OCI-LY3 (cell line): ENCODE measurements at regions not wholly inside any gene's neighbourhood (a gene's known extent, or its start where the extent isn't known, plus 50 kb on each side); places are given as distances from the start of the nearest gene placed in this dataset.

Experiments used
- H2AFZ ChIP-seq: fragments of 200-600, 300-600 bp; shearing (Covaris generic); 2 replicates; pipeline ENCODE4 v1.6.0; 2014; ENCODE audit warnings: antibody characterized with exemption, low read depth, low read length
- H3K27ac ChIP-seq: fragments of 200-600, 300-600 bp; sonication (generic); 2 replicates; pipeline ENCODE4 v1.5.1; 2014; ENCODE audit warnings: mild to moderate bottlenecking, low read length, moderate library complexity, mixed read lengths
- H3K27me3 ChIP-seq: fragments of 200-600, 300-600 bp; sonication (generic); 2 replicates; pipeline ENCODE4 v1.6.1; 2014; ENCODE audit warnings: low read depth, low read length, mixed read lengths
- H3K36me3 ChIP-seq: fragments of 200-600, 300-600 bp; sonication (generic); replicated peaks from 2 replicates; pipeline ENCODE3; 2014; ENCODE audit warnings: low read depth, low read length, mixed read lengths
- H3K4me1 ChIP-seq: fragments of 300-600, 200-600 bp; sonication (generic); 2 replicates; pipeline ENCODE4 v1.6.1; 2014; ENCODE audit warnings: low read length, mixed read lengths
- H3K4me2 ChIP-seq: fragments of 200-600, 300-600 bp; sonication (generic); 2 replicates; pipeline ENCODE4 v1.6.1; 2014; ENCODE audit warnings: low read length, mixed read lengths
- H3K4me3 ChIP-seq: fragments of 300-600, 200-600 bp; sonication (generic); 2 replicates; pipeline ENCODE4 v1.5.1; 2014; ENCODE audit warnings: antibody characterized with exemption, mild to moderate bottlenecking, low read length, moderate library complexity
- H3K79me2 ChIP-seq: fragments of 300-600, 200-600 bp; shearing (Covaris generic); 2 replicates; pipeline ENCODE4 v1.6.1; 2014; ENCODE audit warnings: mild to moderate bottlenecking, low read length, mixed read lengths
- H3K9ac ChIP-seq: fragments of 300-600, 200-600 bp; shearing (Covaris generic); 2 replicates; pipeline ENCODE4 v1.6.0; 2014; ENCODE audit warnings: mild to moderate bottlenecking, low read length, moderate library complexity
- H3K9me3 ChIP-seq: fragments of 200-600, 300-600 bp; shearing (Covaris generic); 2 replicates; pipeline ENCODE4 v1.6.1; 2014; ENCODE audit warnings: low read length, mixed read lengths; ENCODE audit not compliant: insufficient read depth
- H4K20me1 ChIP-seq: fragments of 200-600, 300-600 bp; sonication (generic); 2 replicates; pipeline ENCODE4 v1.6.1; 2016; ENCODE audit warnings: low read length, mixed read lengths; ENCODE audit not compliant: insufficient read depth
- EZH2phosphoT487 ChIP-seq: fragments of 200-600 bp; shearing (Covaris generic); IDR thresholded peaks from 2 replicates; pipeline ENCODE4 v1.6.1; 2018; ENCODE audit warnings: antibody characterized with exemption, mixed run types, low read depth
- TF ChIP-seq, protein P1 (sequence below): fragments of 200-600, 300-600 bp; sonication (generic); IDR thresholded peaks from 2 replicates; pipeline ENCODE4 v1.5.1; 2014; ENCODE audit warnings: antibody characterized with exemption, low read length, low read depth

DNA sequence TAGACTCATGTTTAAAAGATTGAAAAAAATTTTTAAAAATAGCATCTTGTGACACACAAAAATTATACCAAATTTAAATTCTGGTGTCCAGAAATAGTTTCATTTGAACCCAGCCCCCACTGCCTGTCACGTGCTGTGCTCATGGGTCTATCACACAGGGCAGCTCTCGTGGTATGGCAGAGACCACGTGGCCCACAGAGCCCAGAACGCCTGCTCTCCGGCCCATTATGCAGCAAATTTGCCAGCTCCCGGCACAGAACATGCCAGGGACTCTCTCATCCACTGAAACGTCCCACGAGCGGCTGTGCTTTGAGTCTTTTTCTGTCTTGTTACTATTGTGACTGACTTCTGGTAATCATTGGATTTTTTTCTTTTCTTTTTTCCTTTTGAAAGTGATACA, 224.3 kb downstream of the TTLL2 start:
- H3K4me1 ChIP-seq, result peaks cover 9% of the 10 kb centered on the region; the same call in 1 of the 2 replicates
- H3K36me3 ChIP-seq, result no peaks in the 10 kb centered on the region
- H3K27me3 ChIP-seq, result peaks cover 15% of the 10 kb centered on the region
- H4K20me1 ChIP-seq, result no peaks in the 10 kb centered on the region
- H3K9ac ChIP-seq, result no peak overlapping the region
- TF ChIP-seq EZH2phosphoT487, result no peak
- H3K9me3 ChIP-seq, result no peaks in the 10 kb centered on the region
- H2AFZ ChIP-seq, result no peak overlapping the region
- no peak overlapping the region for H3K4me3 ChIP-seq
- no peak overlapping the region for H3K27ac ChIP-seq
- no peaks in the 10 kb centered on the region for H3K79me2 ChIP-seq
- H3K4me2 ChIP-seq, result no peak overlapping the region

DNA sequence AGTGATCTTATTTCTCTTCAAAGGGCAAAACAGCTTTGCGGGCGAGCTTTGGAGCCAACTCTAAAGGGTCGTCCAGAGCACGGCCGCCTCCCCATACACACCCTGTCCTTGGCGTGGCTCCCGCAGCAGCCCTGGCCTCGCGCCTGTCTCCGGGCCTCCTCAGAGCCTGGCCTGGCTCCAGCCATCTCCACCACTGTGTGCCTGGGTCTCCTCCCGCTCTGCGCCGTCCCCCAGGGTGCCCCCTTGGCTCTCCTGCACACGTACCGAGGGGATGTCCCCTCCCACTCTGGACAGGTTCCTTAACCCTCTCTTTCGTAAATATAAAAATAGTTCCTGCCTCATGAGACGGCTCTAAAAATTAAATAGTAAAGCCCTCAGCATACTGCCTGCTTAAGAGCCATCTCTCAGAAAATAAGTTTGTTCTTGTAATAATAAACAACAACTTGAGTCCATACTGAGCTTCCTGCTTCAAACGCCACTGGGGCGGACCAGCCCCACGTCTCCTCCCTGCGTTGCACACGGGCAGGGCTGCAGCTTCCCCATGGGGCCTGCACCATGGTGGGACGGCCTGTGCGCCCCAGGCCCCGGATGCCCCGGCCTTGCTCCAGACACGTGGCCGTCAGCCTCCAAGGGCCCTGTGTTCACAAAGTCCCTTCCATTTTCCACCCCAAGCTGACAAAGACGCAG, 226.2 kb downstream of the TTLL2 start:
- Histone ChIP-seq H2AFZ (no peak overlapping the region), H3K9me3 (no peaks in the 10 kb centered on the region), H3K79me2 (no peaks in the 10 kb centered on the region), H4K20me1 (no peaks in the 10 kb centered on the region), H3K27me3 (peaks cover 8% of the 10 kb centered on the region), H3K27ac (no peak overlapping the region), H3K36me3 (no peaks in the 10 kb centered on the region), H3K4me3 (no peak overlapping the region), H3K4me2 (no peak overlapping the region), H3K9ac (no peak overlapping the region), H3K4me1 (peaks cover 9% of the 10 kb centered on the region; the same call in 1 of the 2 replicates)
- TF ChIP-seq EZH2phosphoT487, result no peak
- TF ChIP-seq, protein P1, sequence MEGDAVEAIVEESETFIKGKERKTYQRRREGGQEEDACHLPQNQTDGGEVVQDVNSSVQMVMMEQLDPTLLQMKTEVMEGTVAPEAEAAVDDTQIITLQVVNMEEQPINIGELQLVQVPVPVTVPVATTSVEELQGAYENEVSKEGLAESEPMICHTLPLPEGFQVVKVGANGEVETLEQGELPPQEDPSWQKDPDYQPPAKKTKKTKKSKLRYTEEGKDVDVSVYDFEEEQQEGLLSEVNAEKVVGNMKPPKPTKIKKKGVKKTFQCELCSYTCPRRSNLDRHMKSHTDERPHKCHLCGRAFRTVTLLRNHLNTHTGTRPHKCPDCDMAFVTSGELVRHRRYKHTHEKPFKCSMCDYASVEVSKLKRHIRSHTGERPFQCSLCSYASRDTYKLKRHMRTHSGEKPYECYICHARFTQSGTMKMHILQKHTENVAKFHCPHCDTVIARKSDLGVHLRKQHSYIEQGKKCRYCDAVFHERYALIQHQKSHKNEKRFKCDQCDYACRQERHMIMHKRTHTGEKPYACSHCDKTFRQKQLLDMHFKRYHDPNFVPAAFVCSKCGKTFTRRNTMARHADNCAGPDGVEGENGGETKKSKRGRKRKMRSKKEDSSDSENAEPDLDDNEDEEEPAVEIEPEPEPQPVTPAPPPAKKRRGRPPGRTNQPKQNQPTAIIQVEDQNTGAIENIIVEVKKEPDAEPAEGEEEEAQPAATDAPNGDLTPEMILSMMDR, result no peak

DNA sequence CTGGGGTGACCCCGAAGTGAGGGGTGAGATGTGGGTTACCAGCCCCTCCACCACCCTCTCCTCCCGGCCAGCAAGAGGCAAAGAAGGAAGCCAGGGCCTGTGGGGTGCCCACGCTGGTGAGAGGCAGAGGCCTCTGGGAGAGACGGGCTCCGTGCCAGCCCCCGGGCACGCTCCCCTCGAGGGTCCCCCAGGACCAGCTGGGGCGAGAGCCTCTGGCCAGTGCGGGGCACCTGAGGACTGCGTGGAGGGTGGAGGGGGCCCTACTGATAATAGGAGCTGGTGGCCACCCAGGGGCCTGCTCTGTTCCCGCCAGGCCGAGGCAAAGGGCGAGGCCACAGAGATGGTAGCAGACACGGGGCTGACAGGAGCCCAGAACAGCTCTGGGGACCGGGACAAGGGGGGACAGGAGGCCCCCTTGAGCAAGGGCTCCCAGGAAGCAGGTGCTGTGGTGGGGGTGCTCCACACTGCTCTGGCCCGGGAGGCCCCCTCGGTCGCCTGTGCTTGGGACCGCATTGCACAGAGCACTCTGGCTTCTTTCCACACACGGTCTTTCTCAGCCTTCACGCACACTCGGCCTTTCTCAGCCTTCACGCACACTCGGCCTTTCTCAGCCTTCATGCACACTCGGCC, 226.9 kb downstream of the TTLL2 start:
- H3K36me3 ChIP-seq, result no peaks in the 10 kb centered on the region
- peaks cover 8% of the 10 kb centered on the region; the same call in 1 of the 2 replicates for H3K27me3 ChIP-seq
- H3K4me1 ChIP-seq, result peaks cover 9% of the 10 kb centered on the region; the same call in 1 of the 2 replicates
- no peaks in the 10 kb centered on the region for H4K20me1 ChIP-seq
- H3K9me3 ChIP-seq, result no peaks in the 10 kb centered on the region
- no peak overlapping the region for H3K4me3 ChIP-seq
- H2AFZ ChIP-seq, result no peak overlapping the region
- TF ChIP-seq, protein P1, result no peak
- TF ChIP-seq EZH2phosphoT487, result no peak
- H3K79me2 ChIP-seq, result no peaks in the 10 kb centered on the region
- H3K4me2 ChIP-seq, result no peak overlapping the region
- H3K27ac ChIP-seq, result no peak overlapping the region
- no peak overlapping the region for H3K9ac ChIP-seq

DNA sequence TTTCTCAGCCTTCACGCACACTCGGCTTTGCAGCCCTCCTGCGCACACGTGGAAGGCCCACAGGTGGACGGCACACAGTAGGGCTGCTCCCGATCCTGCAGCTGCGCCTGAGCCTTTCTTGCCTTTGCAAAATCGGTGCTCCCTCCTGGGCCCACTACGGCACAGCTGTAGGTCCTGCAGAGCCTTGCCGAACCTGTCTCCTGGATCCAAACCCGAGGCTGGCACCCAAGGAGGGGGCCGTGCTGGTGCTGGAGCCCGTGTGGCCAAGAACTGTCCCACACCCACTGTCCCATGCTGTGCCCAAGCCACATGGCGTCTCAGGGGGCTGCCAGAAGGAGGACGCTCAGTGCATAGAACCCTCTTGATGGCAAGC, 227.4 kb downstream of the TTLL2 start:
- Histone ChIP-seq H3K4me1 (peaks cover 9% of the 10 kb centered on the region; the same call in 1 of the 2 replicates), H3K36me3 (no peaks in the 10 kb centered on the region), H3K27me3 (peaks cover 8% of the 10 kb centered on the region; the same call in 1 of the 2 replicates), H3K9me3 (no peaks in the 10 kb centered on the region), H4K20me1 (no peaks in the 10 kb centered on the region), H3K9ac (no peak overlapping the region), H2AFZ (no peak overlapping the region), H3K79me2 (no peaks in the 10 kb centered on the region), H3K4me3 (no peak overlapping the region), H3K27ac (no peak overlapping the region), H3K4me2 (no peak overlapping the region)
- TF ChIP-seq, protein P1, result no peak
- no peak for TF ChIP-seq EZH2phosphoT487
